ENCODE measurements at regions not wholly inside any gene's neighbourhood (a gene's known extent, or its start where the extent isn't known, plus 50 kb on each side); places are given as distances from the start of the nearest gene placed in this dataset.
"Not testable (repeated sequence)": the region's sequence is repeated elsewhere in the genome, so short reads cannot be mapped to it uniquely, and the experiment has no call there.

- H3K36me3 Mint-ChIP-seq (ENCODE audit: low read depth), result no peaks in the 10 kb centered on the region
- DNase-seq (ENCODE audit: low spot score), result no peak
- no peaks in the 10 kb centered on the region for H3K27me3 Mint-ChIP-seq (ENCODE audit: low read depth)
- H3K9me3 Mint-ChIP-seq, result no peaks in the 10 kb centered on the region
- H3K27ac Mint-ChIP-seq, result no peak overlapping the region
- no peak overlapping the region for H3K4me3 Mint-ChIP-seq
- no peaks in the 10 kb centered on the region for H3K4me1 Mint-ChIP-seq (ENCODE audit: low read depth)
These were observed 380.3 kb upstream of the SEMA3C start for GRCh38 chr7:81298951-81299666.

- H3K27ac Mint-ChIP-seq, result no peak overlapping the region
- no peaks in the 10 kb centered on the region for H3K9me3 Mint-ChIP-seq
These were observed 378.5 kb upstream of the SEMA3C start for GRCh38 chr7:81297317-81297716.

GRCh38 chr7:81296726-81297125 lies 377.9 kb upstream of the SEMA3C start:
- DNase-seq (ENCODE audit: low spot score), result no peak
- H3K27me3 Mint-ChIP-seq (ENCODE audit: low read depth), result no peaks in the 10 kb centered on the region
- no peaks in the 10 kb centered on the region for H3K36me3 Mint-ChIP-seq (ENCODE audit: low read depth)
- no peaks in the 10 kb centered on the region for H3K9me3 Mint-ChIP-seq
- H3K4me3 Mint-ChIP-seq, result no peak overlapping the region
- H3K4me1 Mint-ChIP-seq (ENCODE audit: low read depth), result no peaks in the 10 kb centered on the region
- no peak overlapping the region for H3K27ac Mint-ChIP-seq

More at GRCh38 chr7:81297317-81297716, 378.5 kb upstream of the SEMA3C start:
- Mint-ChIP-seq H3K27me3 (ENCODE audit: low read depth) (no peaks in the 10 kb centered on the region), H3K4me1 (ENCODE audit: low read depth) (no peaks in the 10 kb centered on the region), H3K4me3 (no peak overlapping the region), H3K36me3 (ENCODE audit: low read depth) (no peaks in the 10 kb centered on the region)
- DNase-seq (ENCODE audit: low spot score), result no peak

DNA sequence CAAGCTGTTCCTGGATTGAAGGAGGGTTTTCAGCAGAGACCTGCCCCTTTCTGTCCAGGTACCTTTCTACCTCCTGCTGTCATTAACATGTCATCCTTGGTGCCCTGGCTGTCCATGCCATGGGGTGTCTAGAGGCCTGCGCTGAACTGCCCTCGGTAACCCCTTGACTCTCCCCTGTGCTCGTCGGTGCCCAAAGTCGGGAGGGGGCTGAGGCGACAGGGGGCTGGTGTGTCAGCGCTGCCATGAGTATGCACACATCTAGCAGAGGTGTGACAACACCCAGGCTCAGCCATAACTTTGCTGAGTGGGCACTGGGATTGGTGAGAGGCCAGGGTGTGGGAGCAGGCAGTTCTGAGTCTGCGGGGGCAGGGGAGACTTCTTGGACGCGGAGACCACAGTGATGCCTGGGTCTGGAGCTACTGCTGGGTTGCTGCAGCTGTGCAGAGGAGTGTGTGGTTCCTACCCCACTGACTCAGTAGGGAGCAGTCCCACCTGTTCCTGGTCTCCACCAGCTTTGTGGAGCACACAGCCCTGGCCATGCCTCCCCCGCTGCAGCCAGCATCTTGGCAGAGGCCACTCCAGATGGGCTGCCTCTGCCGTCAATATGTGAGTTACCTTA lies 376.2 kb upstream of the SEMA3C start:
- DNase-seq (ENCODE audit: low spot score), result no peak
- Mint-ChIP-seq H3K27me3 (ENCODE audit: low read depth) (no peaks in the 10 kb centered on the region), H3K4me3 (no peak overlapping the region), H3K27ac (no peak overlapping the region), H3K9me3 (no peaks in the 10 kb centered on the region), H3K36me3 (ENCODE audit: low read depth) (no peaks in the 10 kb centered on the region), H3K4me1 (ENCODE audit: low read depth) (no peaks in the 10 kb centered on the region)

DNA sequence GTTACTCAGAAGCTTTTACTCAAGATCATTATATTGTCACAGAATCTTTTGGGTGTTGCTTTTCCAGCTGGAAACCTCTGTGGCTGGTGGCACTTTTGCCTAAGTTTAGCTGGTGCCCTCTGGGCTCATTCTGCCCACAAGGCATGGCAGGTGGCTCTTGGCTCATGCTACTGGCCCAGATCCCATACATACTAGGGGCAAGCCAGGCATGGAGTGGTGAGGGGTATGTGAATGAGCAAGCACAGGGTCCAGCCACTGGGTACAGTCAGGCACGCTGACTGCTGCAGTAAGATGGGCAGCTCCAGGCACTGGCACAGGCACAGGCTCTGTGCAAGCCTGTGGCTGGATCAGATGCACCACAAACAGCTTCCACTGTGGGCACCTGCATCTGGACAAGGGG lies 375.0 kb upstream of the SEMA3C start:
- Mint-ChIP-seq H3K4me1 (ENCODE audit: low read depth) (no peaks in the 10 kb centered on the region), H3K4me3 (no peak overlapping the region), H3K27me3 (ENCODE audit: low read depth) (no peaks in the 10 kb centered on the region), H3K36me3 (ENCODE audit: low read depth) (no peaks in the 10 kb centered on the region), H3K9me3 (no peaks in the 10 kb centered on the region), H3K27ac (no peak overlapping the region)
- DNase-seq (ENCODE audit: low spot score), result no peak

- not testable (repeated sequence) for H3K4me3 Mint-ChIP-seq; DNase-seq (ENCODE audit: low spot score); H3K4me1 Mint-ChIP-seq (ENCODE audit: low read depth); H3K36me3 Mint-ChIP-seq (ENCODE audit: low read depth); H3K27ac Mint-ChIP-seq; H3K27me3 Mint-ChIP-seq (ENCODE audit: low read depth)
- H3K9me3 Mint-ChIP-seq, result peaks cover 21% of the 10 kb centered on the region
These were observed 367.9 kb upstream of the SEMA3C start for GRCh38 chr7:81286754-81287153.

- Mint-ChIP-seq H3K36me3 (ENCODE audit: low read depth) (no peaks in the 10 kb centered on the region), H3K27me3 (ENCODE audit: low read depth) (no peaks in the 10 kb centered on the region), H3K4me1 (ENCODE audit: low read depth) (peaks cover 8% of the 10 kb centered on the region), H3K4me3 (no peak overlapping the region), H3K27ac (no peak overlapping the region), H3K9me3 (peaks cover 24% of the 10 kb centered on the region)
- DNase-seq (ENCODE audit: low spot score), result no peak
These were observed 366.5 kb upstream of the SEMA3C start for GRCh38 chr7:81285142-81285871.

DNA sequence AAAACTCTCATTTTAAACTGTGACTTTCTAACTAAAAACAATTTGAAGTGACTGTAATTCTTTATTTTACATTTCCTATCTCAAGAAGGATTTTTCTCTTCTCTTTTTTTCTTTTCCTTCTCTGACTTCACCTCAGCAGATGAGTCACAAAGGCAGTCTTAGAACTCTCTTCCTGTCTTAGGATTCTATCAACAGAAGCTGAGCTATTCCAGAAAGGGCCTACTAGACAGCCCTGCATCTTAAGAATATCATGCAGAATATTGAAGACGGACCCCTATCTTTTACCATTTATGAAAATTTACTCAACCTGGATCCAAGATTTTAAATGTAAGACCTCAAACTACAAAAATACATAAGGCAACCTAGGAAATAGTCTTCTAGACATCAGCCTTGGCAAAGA lies 365.7 kb upstream of the SEMA3C start:
- Mint-ChIP-seq H3K27me3 (ENCODE audit: low read depth) (no peaks in the 10 kb centered on the region), H3K36me3 (ENCODE audit: low read depth) (no peaks in the 10 kb centered on the region), H3K4me1 (ENCODE audit: low read depth) (peaks cover 8% of the 10 kb centered on the region), H3K9me3 (peaks cover 24% of the 10 kb centered on the region), H3K4me3 (peak overlapping the region; percentile 29), H3K27ac (no peak overlapping the region)
- DNase-seq (ENCODE audit: low spot score), result no peak

- Mint-ChIP-seq H3K9me3 (peaks cover 22% of the 10 kb centered on the region), H3K27ac (no peak overlapping the region), H3K36me3 (ENCODE audit: low read depth) (no peaks in the 10 kb centered on the region), H3K27me3 (ENCODE audit: low read depth) (no peaks in the 10 kb centered on the region), H3K4me3 (no peak overlapping the region), H3K4me1 (ENCODE audit: low read depth) (peaks cover 8% of the 10 kb centered on the region)
- no peak for DNase-seq (ENCODE audit: low spot score)
These were observed 361.7 kb upstream of the SEMA3C start for GRCh38 chr7:81280531-81280930.

DNA sequence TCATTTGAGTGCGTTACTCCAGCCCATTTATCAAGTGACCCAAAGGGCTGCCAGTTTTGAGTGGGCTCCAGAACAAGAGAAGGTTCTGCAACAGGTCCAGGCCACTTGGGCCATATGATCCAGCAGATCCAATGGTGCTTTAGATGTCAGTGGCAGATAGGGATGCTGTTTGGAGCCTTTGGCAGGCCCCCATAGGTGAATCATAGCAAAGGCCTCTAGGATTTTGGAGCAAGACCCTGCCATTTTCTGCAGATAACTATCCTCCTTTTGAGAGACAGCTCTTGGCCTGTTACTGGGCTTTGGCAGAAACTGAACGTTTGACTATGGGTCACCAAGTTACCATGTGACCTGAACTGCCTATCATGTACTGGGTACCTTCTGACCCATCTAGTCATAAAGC lies 358.8 kb upstream of the SEMA3C start:
- no peak overlapping the region for H3K27ac Mint-ChIP-seq
- H3K4me3 Mint-ChIP-seq, result no peak overlapping the region
- no peak for DNase-seq (ENCODE audit: low spot score)
- no peaks in the 10 kb centered on the region for H3K4me1 Mint-ChIP-seq (ENCODE audit: low read depth)
- H3K36me3 Mint-ChIP-seq (ENCODE audit: low read depth), result no peaks in the 10 kb centered on the region
- no peaks in the 10 kb centered on the region for H3K27me3 Mint-ChIP-seq (ENCODE audit: low read depth)
- H3K9me3 Mint-ChIP-seq, result peaks cover 8% of the 10 kb centered on the region

DNA sequence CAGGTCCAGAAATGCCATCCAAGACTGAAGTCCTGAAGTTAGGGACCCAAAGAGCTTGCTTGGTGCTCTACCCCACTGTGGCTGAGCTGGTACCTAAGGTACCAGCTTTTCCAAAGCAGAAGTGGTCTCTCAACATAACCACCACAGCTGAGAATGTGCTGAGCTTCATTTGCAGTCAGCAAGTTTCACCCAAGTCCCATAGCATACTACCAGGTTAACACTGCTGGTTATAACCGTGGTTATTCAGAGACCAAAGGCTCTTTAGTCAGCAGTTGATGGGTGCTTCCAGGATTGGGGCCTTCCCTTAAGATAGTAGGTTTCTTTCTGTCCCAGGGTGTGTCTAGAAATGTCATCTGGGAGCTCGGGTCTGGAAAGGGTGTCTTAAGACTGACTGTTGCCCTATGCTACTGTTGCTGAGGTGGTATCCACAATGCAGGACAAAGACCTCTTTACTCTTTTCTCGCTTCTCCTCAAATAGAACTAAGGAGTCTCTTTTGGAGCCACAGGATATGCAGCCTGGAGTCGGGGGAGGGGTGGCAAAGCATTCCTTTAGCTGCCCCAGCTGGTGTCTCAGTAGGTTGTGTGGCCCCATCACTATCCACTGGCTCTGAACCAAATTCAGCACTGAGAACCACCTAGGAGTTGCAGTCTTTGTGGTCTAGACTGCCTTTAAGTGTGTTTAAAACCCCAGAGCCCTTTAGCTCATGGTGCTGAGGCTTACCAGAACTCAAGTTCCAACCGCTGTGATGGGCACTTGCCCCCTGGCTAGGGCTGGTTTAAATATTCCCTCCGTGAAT lies 354.9 kb upstream of the SEMA3C start:
- H3K27ac Mint-ChIP-seq, result no peak overlapping the region
- H3K4me1 Mint-ChIP-seq (ENCODE audit: low read depth), result no peaks in the 10 kb centered on the region
- DNase-seq (ENCODE audit: low spot score), result no peak
- H3K4me3 Mint-ChIP-seq, result no peak overlapping the region
- H3K9me3 Mint-ChIP-seq, result peaks cover 5% of the 10 kb centered on the region
- H3K36me3 Mint-ChIP-seq (ENCODE audit: low read depth), result no peaks in the 10 kb centered on the region
- no peaks in the 10 kb centered on the region for H3K27me3 Mint-ChIP-seq (ENCODE audit: low read depth)

DNA sequence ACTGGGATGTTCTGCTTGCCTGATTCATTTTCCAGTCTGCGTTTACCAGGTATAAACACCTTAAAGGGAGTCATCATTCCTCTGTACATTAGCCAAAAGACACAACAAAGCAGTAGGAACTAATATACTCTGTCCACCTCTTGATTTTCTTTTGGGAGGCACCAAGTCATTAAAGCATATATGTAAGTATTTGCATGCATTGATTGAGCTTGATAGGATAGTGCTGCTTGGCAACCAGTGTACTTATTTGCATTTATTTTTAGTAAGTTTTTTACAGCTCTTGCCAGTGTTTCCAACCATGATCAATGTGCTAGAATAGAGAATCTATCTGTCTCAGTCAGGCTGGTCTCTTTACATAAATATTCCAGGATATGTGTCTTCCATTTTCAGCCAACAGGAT lies 353.3 kb upstream of the SEMA3C start:
- Mint-ChIP-seq H3K27me3 (ENCODE audit: low read depth) (no peaks in the 10 kb centered on the region), H3K27ac (no peak overlapping the region), H3K4me1 (ENCODE audit: low read depth) (no peaks in the 10 kb centered on the region), H3K4me3 (no peak overlapping the region), H3K9me3 (peaks cover 4% of the 10 kb centered on the region), H3K36me3 (ENCODE audit: low read depth) (no peaks in the 10 kb centered on the region)
- no peak for DNase-seq (ENCODE audit: low spot score)

DNA sequence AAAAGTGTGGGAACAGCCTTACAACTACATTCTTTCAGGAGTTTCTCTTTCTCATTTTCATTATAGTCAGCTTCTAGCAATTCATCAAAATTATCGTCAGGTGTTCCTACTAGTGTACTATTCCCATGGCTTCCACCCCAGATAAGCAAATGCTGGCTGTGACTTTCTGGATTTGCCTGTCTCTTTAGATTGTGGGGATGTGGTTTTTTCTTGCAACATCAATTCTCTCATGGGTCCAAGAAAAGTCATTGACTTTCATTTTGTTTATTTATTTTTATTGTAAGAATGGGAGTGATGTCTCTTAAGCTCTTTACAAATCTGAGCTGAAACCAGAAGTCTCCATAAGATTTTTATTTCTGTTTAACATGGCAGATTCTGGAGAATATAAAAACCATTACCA lies 349.7 kb upstream of the SEMA3C start:
- H3K27ac Mint-ChIP-seq, result no peak overlapping the region
- H3K36me3 Mint-ChIP-seq (ENCODE audit: low read depth), result no peaks in the 10 kb centered on the region
- peaks cover 4% of the 10 kb centered on the region for H3K9me3 Mint-ChIP-seq
- H3K4me1 Mint-ChIP-seq (ENCODE audit: low read depth), result no peaks in the 10 kb centered on the region
- H3K27me3 Mint-ChIP-seq (ENCODE audit: low read depth), result no peaks in the 10 kb centered on the region
- DNase-seq (ENCODE audit: low spot score), result no peak
- no peak overlapping the region for H3K4me3 Mint-ChIP-seq

DNA sequence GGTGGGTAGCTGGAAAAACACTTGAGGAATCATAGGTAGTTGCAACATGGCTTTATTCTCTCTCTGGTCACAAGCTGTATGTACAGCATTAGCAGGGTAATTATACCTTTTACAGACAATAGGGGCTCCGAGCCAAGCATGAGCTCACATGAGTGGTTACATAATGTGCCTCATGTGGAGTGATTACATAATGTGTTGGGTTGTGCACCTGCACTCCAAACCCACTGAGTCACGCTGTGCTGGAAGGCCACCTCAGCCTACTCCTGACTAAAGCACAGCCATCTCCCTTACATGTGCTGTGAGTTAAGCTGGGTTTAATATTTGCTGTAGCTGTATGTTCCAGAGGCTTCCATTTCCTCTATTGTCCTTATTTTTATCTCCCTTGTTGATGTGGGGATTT lies 348.7 kb upstream of the SEMA3C start:
- H3K9me3 Mint-ChIP-seq, result peaks cover 9% of the 10 kb centered on the region
- H3K27me3 Mint-ChIP-seq (ENCODE audit: low read depth), result no peaks in the 10 kb centered on the region
- no peaks in the 10 kb centered on the region for H3K36me3 Mint-ChIP-seq (ENCODE audit: low read depth)
- DNase-seq (ENCODE audit: low spot score), result no peak
- H3K4me1 Mint-ChIP-seq (ENCODE audit: low read depth), result no peaks in the 10 kb centered on the region
- H3K4me3 Mint-ChIP-seq, result no peak overlapping the region
- H3K27ac Mint-ChIP-seq, result no peak overlapping the region

All from T-helper 2 cell treated with Interferon-gamma antibody and Interleukin-4, amounts not matched to agents 5 μg/mL and 100 μg/mL, for 36 hours (primary cell).